Prostate gland (tissue), 2 donors: ENCODE measurements at regions not wholly inside any gene's neighbourhood (a gene's known extent, or its start where the extent isn't known, plus 50 kb on each side); places are given as distances from the start of the nearest gene placed in this dataset.

Experiments
- DNase-seq: peaks from one replicate; pipeline ENCODE4 v3.0.0-alpha.2; 2019; ENCODE audit warnings: low spot score
- H3K27ac ChIP-seq, 2 donors: fragments of 200-600 bp; sonication (generic); 2 replicates each; pipeline ENCODE4 v1.5.1; 2017 to 2019
- H3K27me3 ChIP-seq: fragments of 200-600 bp; sonication (generic); replicated peaks from 2 replicates; pipeline ENCODE4 v1.5.1; 2019; ENCODE audit not compliant: insufficient read depth
- H3K36me3 ChIP-seq, 2 donors: fragments of 200-600 bp; sonication (generic); 1 replicate in 1 of 2; 2 replicates in 1 of 2; pipeline versions ENCODE4 v1.5.1 to v1.8.1; 2017 to 2019
- H3K4me1 ChIP-seq: fragments of 200-600 bp; sonication (generic); replicated peaks from 2 replicates; pipeline ENCODE4 v1.5.1; 2019
- H3K4me3 ChIP-seq, 2 donors: fragments of 200-600 bp; sonication (generic); 2 replicates each; pipeline ENCODE4 v1.5.1; 2017 to 2019
- H3K9me3 ChIP-seq: fragments of 200-600 bp; sonication (generic); 2 replicates; pipeline ENCODE4 v1.5.1; 2017
- POLR2A ChIP-seq: fragments of 450-650 bp; IDR thresholded peaks from one replicate; pipeline ENCODE4 v1.6.1; 2016; ENCODE audit warnings: antibody characterized with exemption, mild to moderate bottlenecking
- POLR2AphosphoS5 ChIP-seq: sonication (generic); formaldehyde crosslinking; IDR thresholded peaks from one replicate; pipeline ENCODE4 v1.6.1; 2017; ENCODE audit warnings: antibody characterized with exemption
- WGBS: methylation state at CpG from one replicate; pipeline ENCODE4 v1.1.5; 2018; 5-methylcytosine and 5-hydroxymethylcytosine counted together
- intact Hi-C: fragments of 100-400 bp; cut with DNase I; formaldehyde crosslinking; loops from one replicate; pipeline ENCODE4 v1.14.2; 2022
- TF ChIP-seq, protein P1 (sequence below), 4 experiments: fragments of 200-600 bp in 2 of 4; fragments of 450-650 bp in 2 of 4; sonication (generic) in 2 of 4; IDR thresholded peaks; 1 replicate in 3 of 4; 2 replicates in 1 of 4; pipeline ENCODE4 v1.5.1; 2016 to 2019; ENCODE audit warnings: antibody characterized with exemption in 4 of 4, mild to moderate bottlenecking in 2 of 4, moderate library complexity in 2 of 4

DNA sequence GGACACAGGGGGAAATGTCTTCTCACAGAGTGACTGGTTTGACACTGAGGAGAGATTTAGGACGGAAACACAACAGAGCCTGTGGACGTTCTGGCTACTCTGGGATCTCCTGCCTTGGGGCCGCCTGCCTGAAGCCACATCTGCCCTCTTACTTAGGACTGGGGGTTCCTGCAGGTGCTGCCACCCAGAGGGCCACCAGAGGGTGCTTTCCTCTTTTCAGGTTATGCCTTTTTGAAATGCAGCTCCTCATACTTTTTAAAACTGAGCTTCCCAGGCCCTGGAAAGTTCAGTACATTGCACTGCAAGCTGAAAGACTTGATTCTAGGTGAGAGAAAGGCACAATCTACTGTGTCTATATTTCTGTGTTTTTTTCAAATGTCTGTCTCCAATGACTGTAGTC lies 92.2 kb upstream of the PGRMC2 start:
- TF ChIP-seq, protein P1, sequence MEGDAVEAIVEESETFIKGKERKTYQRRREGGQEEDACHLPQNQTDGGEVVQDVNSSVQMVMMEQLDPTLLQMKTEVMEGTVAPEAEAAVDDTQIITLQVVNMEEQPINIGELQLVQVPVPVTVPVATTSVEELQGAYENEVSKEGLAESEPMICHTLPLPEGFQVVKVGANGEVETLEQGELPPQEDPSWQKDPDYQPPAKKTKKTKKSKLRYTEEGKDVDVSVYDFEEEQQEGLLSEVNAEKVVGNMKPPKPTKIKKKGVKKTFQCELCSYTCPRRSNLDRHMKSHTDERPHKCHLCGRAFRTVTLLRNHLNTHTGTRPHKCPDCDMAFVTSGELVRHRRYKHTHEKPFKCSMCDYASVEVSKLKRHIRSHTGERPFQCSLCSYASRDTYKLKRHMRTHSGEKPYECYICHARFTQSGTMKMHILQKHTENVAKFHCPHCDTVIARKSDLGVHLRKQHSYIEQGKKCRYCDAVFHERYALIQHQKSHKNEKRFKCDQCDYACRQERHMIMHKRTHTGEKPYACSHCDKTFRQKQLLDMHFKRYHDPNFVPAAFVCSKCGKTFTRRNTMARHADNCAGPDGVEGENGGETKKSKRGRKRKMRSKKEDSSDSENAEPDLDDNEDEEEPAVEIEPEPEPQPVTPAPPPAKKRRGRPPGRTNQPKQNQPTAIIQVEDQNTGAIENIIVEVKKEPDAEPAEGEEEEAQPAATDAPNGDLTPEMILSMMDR (IDR thresholded peaks at IDR 0.05) = peak in 3 of 4 experiments; percentile 34 to 47 (median 36)
- no peak for TF ChIP-seq POLR2A
- Histone ChIP-seq H3K4me3 (no peak overlapping the region), H3K9me3 (no peaks in the 10 kb centered on the region), H3K27ac (no peak overlapping the region), H3K27me3 (no peaks in the 10 kb centered on the region), H3K4me1 (no peaks in the 10 kb centered on the region), H3K36me3 (no peaks in the 10 kb centered on the region)
- intact Hi-C loops = loop anchor here (10.0 kb wide), 1 partner anchor 485 kb away; no protein-coding TSS in a partner anchor
- 76% methylated on average over 3 of the region's 3 CpGs for WGBS
- no peak for DNase-seq

DNA sequence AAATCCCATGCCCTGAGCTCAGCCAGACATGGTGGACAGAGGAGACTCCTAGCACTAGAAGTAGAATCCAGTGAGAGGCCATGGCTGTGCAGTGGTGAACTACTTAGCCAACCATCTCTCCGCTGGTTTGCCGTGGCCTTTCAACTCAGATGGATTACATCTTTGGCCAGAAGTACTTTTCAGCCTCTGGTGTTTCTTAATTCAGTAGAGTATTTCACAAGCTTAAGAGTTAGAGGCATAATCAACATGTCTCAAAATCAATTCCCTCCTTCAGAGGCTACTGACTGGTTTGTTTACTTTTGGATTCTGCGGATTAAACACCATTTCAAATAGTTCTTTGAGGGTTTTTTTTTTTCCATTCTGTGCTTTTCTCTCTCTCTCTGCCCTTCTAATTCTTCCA lies 91.1 kb upstream of the PGRMC2 start:
- Histone ChIP-seq H3K4me1 (no peaks in the 10 kb centered on the region), H3K27me3 (no peaks in the 10 kb centered on the region), H3K36me3 (no peaks in the 10 kb centered on the region), H3K4me3 (no peak overlapping the region), H3K9me3 (no peaks in the 10 kb centered on the region), H3K27ac (no peak overlapping the region)
- intact Hi-C loops = no loop called here
- TF ChIP-seq, protein P1 (IDR thresholded peaks at IDR 0.05) = no peak
- TF ChIP-seq POLR2AphosphoS5 (no peak), POLR2A (no peak)
- 85% methylated on average over 3 of the region's 3 CpGs for WGBS
- no peak for DNase-seq

DNA sequence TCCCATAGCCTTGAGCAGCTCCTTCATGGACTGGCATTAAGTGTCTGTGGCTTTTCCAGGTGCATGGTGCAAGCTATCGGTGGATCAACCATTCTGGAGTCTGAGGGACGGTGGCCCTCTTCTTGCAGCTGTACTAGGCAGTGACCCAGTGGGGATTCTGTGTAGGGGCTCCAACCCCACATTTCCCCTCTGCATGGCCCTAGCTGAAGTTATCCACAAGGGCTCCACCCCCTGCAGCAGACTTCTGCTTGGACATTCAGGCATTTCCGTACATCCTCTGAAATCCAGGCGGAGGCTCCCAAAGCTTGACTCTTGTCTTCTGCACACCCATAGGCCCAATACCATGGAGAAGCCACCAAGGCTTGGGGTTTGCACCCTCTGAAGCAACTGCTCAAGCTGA lies 89.3 kb upstream of the PGRMC2 start:
- WGBS = 100% methylated on average over 4 of the region's 4 CpGs
- no peaks in the 10 kb centered on the region for H3K4me1 ChIP-seq
- H3K4me3 ChIP-seq = no peak overlapping the region
- H3K27me3 ChIP-seq = no peaks in the 10 kb centered on the region
- H3K9me3 ChIP-seq = no peaks in the 10 kb centered on the region
- no peak for TF ChIP-seq POLR2A
- TF ChIP-seq POLR2AphosphoS5 = no peak
- TF ChIP-seq, protein P1 (IDR thresholded peaks at IDR 0.05) = no peak
- no peaks in the 10 kb centered on the region for H3K36me3 ChIP-seq
- no peak overlapping the region for H3K27ac ChIP-seq
- intact Hi-C loops = no loop called here
- DNase-seq = no peak

DNA sequence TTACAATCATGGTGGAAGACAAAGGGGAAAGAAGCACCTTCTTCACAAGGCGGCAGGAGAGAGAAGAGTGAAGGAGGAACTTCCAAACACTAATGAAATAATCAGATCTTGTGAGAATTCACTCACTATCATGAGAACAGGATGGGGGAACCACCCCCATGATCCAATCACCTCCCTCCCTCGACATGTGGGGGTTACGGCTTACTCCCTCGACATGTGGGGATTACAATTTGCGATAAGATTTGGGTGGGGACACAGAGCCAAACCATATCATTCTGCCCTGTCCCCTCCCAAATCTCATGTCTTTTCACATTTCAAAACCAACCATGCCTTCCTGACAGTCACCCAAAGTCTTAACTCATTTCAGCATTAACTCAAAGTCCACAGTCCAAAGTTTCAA lies 88.7 kb upstream of the PGRMC2 start:
- DNase-seq = no peak
- H3K27me3 ChIP-seq = no peaks in the 10 kb centered on the region
- intact Hi-C loops = no loop called here
- no peaks in the 10 kb centered on the region for H3K36me3 ChIP-seq
- WGBS = 98% methylated on average over 5 of the region's 5 CpGs
- no peak overlapping the region for H3K27ac ChIP-seq
- H3K4me3 ChIP-seq = no peak overlapping the region
- no peaks in the 10 kb centered on the region for H3K4me1 ChIP-seq
- H3K9me3 ChIP-seq = no peaks in the 10 kb centered on the region
- TF ChIP-seq, protein P1 (IDR thresholded peaks at IDR 0.05) = no peak
- TF ChIP-seq POLR2AphosphoS5 (no peak), POLR2A (no peak)

DNA sequence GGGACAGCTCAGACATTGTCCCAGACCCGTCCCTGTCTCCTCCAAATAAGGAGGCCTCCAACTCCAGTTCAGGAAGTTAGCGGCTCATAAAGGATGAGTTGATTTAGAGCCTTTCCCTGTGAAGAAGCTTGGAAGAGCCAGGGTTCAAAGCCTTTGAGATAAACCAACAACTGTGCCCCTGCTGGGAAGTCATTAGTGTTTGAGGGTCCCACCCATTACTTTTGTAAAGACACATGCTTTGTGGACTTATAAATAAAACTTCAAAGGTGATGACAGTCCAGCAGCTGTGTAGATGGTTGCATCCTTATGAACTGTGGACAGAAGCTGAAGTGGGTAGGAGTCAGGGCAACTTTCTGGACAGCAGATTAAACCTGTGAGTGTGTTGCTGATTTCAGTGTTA lies 86.0 kb upstream of the PGRMC2 start:
- Histone ChIP-seq H3K36me3 (no peaks in the 10 kb centered on the region), H3K27me3 (no peaks in the 10 kb centered on the region), H3K27ac (no peak overlapping the region), H3K9me3 (no peaks in the 10 kb centered on the region), H3K4me1 (no peaks in the 10 kb centered on the region), H3K4me3 (no peak overlapping the region)
- intact Hi-C loops = no loop called here
- DNase-seq = no peak
- TF ChIP-seq, protein P1 (IDR thresholded peaks at IDR 0.05) = no peak
- TF ChIP-seq POLR2A (no peak), POLR2AphosphoS5 (no peak)
- WGBS = 55% methylated on average over 2 of the region's 2 CpGs
